Trophoblast cell (in vitro differentiated cells and primary cell): ENCODE measurements at regions not wholly inside any gene's neighbourhood (a gene's known extent, or its start where the extent isn't known, plus 50 kb on each side); places are given as distances from the start of the nearest gene placed in this dataset.

ENCODE experiments used
- DNase-seq, 2 donors: peaks; one replicate each; pipeline ENCODE4 v3.0.0-alpha.2; 2016
- H2AFZ ChIP-seq: 2 replicates; pipeline ENCODE4 v1.6.1; 2013; ENCODE audit warnings: low read length, moderate library complexity, mild to moderate bottlenecking; ENCODE audit not compliant: insufficient read depth, poor library complexity
- H2AK5ac ChIP-seq: 2 replicates; pipeline ENCODE4 v1.6.1; 2013; ENCODE audit warnings: mild to moderate bottlenecking, low read length
- H2BK120ac ChIP-seq: 2 replicates; pipeline ENCODE4 v1.6.1; 2013; ENCODE audit warnings: low read length, mild to moderate bottlenecking, moderate library complexity; ENCODE audit not compliant: insufficient read depth, poor library complexity
- H2BK12ac ChIP-seq: 2 replicates; pipeline ENCODE4 v1.6.1; 2013; ENCODE audit warnings: mild to moderate bottlenecking, low read length, moderate library complexity
- H2BK5ac ChIP-seq: 2 replicates; pipeline ENCODE4 v1.6.1; 2013; ENCODE audit warnings: low read length, low read depth, moderate library complexity, mild to moderate bottlenecking; ENCODE audit not compliant: poor library complexity
- H3K14ac ChIP-seq: 2 replicates; pipeline ENCODE4 v1.6.1; 2013; ENCODE audit warnings: mild to moderate bottlenecking, low read length
- H3K18ac ChIP-seq: 2 replicates; pipeline ENCODE4 v1.6.1; 2013; ENCODE audit warnings: mild to moderate bottlenecking, low read length
- H3K23ac ChIP-seq: 2 replicates; pipeline ENCODE4 v1.6.1; 2013; ENCODE audit warnings: low read length
- H3K27ac ChIP-seq: 2 replicates; pipeline ENCODE4 v1.5.1; 2013; ENCODE audit warnings: low read depth, mild to moderate bottlenecking, inconsistent platforms, low read length, moderate library complexity
- H3K27me3 ChIP-seq: 2 replicates; pipeline ENCODE4 v1.6.1; 2013; ENCODE audit warnings: inconsistent platforms, mild to moderate bottlenecking, low read length, moderate library complexity; ENCODE audit not compliant: insufficient read depth
- H3K36me3 ChIP-seq, 2 experiments: 1 replicate in 1 of 2; 2 replicates in 1 of 2; pipeline ENCODE4 v1.6.1; 2013; ENCODE audit warnings: low read length in 2 of 2, mild to moderate bottlenecking in 2 of 2, moderate library complexity in 1 of 2; ENCODE audit not compliant: insufficient read depth in 2 of 2, control insufficient read depth in 1 of 2
- H3K4ac ChIP-seq: 2 replicates; pipeline ENCODE4 v1.6.1; 2013; ENCODE audit warnings: low read depth, mild to moderate bottlenecking, low read length, moderate library complexity
- H3K4me1 ChIP-seq, 2 experiments: 1 replicate in 1 of 2; 2 replicates in 1 of 2; pipeline ENCODE4 v1.6.1; 2013; ENCODE audit warnings: low read length in 2 of 2, mild to moderate bottlenecking in 2 of 2, moderate library complexity in 1 of 2; ENCODE audit not compliant: insufficient read depth in 2 of 2, control insufficient read depth in 1 of 2
- H3K4me2 ChIP-seq: 2 replicates; pipeline ENCODE4 v1.6.1; 2013; ENCODE audit warnings: inconsistent platforms, mild to moderate bottlenecking, low read length, moderate library complexity
- H3K4me3 ChIP-seq: 2 replicates; pipeline ENCODE4 v1.5.1; 2013; ENCODE audit warnings: mild to moderate bottlenecking, low read depth, low read length, inconsistent platforms
- H3K79me1 ChIP-seq: one replicate; pipeline ENCODE4 v1.6.1; 2013; ENCODE audit warnings: low read length
- H3K79me2 ChIP-seq: 2 replicates; pipeline ENCODE4 v1.6.1; 2013; ENCODE audit warnings: low read length, mild to moderate bottlenecking; ENCODE audit not compliant: control insufficient read depth, insufficient read depth, poor library complexity
- H3K9ac ChIP-seq: 2 replicates; pipeline ENCODE4 v1.6.1; 2013; ENCODE audit warnings: mild to moderate bottlenecking, low read length
- H3K9me3 ChIP-seq: 2 replicates; pipeline ENCODE4 v1.6.1; 2013; ENCODE audit warnings: low read depth, mild to moderate bottlenecking, control low read depth, inconsistent platforms, low read length; ENCODE audit not compliant: insufficient read depth
- H4K12ac ChIP-seq: 2 replicates; pipeline ENCODE4 v1.6.1; 2013; ENCODE audit warnings: low read depth, mild to moderate bottlenecking, low read length, moderate library complexity
- H4K8ac ChIP-seq: 2 replicates; pipeline ENCODE4 v1.6.1; 2013; ENCODE audit warnings: low read depth, mild to moderate bottlenecking, low read length, moderate library complexity
- H4K91ac ChIP-seq: one replicate; pipeline ENCODE4 v1.6.1; 2013; ENCODE audit warnings: low read depth, mild to moderate bottlenecking, low read length, moderate library complexity
- WGBS: extraction: QIAGEN DNeasy Blood & Tissue Kit; methylation state at CpG from one replicate; pipeline ENCODE4 v1.1.7; 2013; ENCODE audit warnings: missing lambda C conversion rate; ENCODE audit not compliant: insufficient read length, insufficient coverage; ENCODE audit errors: extremely low coverage; 5-methylcytosine and 5-hydroxymethylcytosine counted together

- Histone ChIP-seq H3K79me1 (no peaks in the 10 kb centered on the region), H2BK5ac (no peak overlapping the region), H2BK120ac (no peak overlapping the region), H3K4me2 (no peak overlapping the region), H2BK12ac (no peak overlapping the region), H4K12ac (no peak overlapping the region), H3K9me3 (no peaks in the 10 kb centered on the region), H2AFZ (no peak overlapping the region), H3K14ac (no peak overlapping the region), H3K4me3 (no peak overlapping the region), H3K27ac (no peak overlapping the region), H2AK5ac (no peak overlapping the region), H3K27me3 (no peaks in the 10 kb centered on the region), H4K91ac (no peak overlapping the region), H3K23ac (no peak overlapping the region), H3K18ac (no peak overlapping the region), H3K9ac (no peak overlapping the region), H3K4ac (no peak overlapping the region), H4K8ac (no peak overlapping the region), H3K4me1 (no peaks in the 10 kb centered on the region), H3K79me2 (no peaks in the 10 kb centered on the region), H3K36me3 (no peaks in the 10 kb centered on the region)
- DNase-seq = no peak
- no CpG with 5 or more reads among the region's 4 CpGs for WGBS
Observed at GRCh38 chr5:107278774-107279173, 392.0 kb downstream of the EFNA5 start.

- H3K79me1 ChIP-seq = no peaks in the 10 kb centered on the region
- H3K36me3 ChIP-seq = no peaks in the 10 kb centered on the region
- H3K23ac ChIP-seq = no peak overlapping the region
- H4K8ac ChIP-seq = no peak overlapping the region
- DNase-seq = no peak
- no peak overlapping the region for H4K12ac ChIP-seq
- H2BK12ac ChIP-seq = no peak overlapping the region
- no peak overlapping the region for H2AFZ ChIP-seq
- H4K91ac ChIP-seq = no peak overlapping the region
- no peaks in the 10 kb centered on the region for H3K27me3 ChIP-seq
- H3K4me1 ChIP-seq = no peaks in the 10 kb centered on the region
- H3K18ac ChIP-seq = no peak overlapping the region
- no peak overlapping the region for H3K27ac ChIP-seq
- no peaks in the 10 kb centered on the region for H3K79me2 ChIP-seq
- no peak overlapping the region for H3K9ac ChIP-seq
- no peak overlapping the region for H2BK120ac ChIP-seq
- no peak overlapping the region for H2AK5ac ChIP-seq
- H3K9me3 ChIP-seq = no peaks in the 10 kb centered on the region
- no peak overlapping the region for H3K4me3 ChIP-seq
- no peak overlapping the region for H3K4me2 ChIP-seq
- no peak overlapping the region for H3K4ac ChIP-seq
- H2BK5ac ChIP-seq = no peak overlapping the region
- no peak overlapping the region for H3K14ac ChIP-seq
- no CpG with 5 or more reads among the region's 5 CpGs for WGBS
Observed at GRCh38 chr5:107277485-107278125, 393.1 kb downstream of the EFNA5 start.

- H2BK5ac ChIP-seq = no peak overlapping the region
- H3K27ac ChIP-seq = no peak overlapping the region
- no peak overlapping the region for H4K91ac ChIP-seq
- H3K9me3 ChIP-seq = no peaks in the 10 kb centered on the region
- H4K8ac ChIP-seq = no peak overlapping the region
- H2BK120ac ChIP-seq = no peak overlapping the region
- no peak overlapping the region for H4K12ac ChIP-seq
- H3K27me3 ChIP-seq = no peaks in the 10 kb centered on the region
- no peak overlapping the region for H3K4me2 ChIP-seq
- no peak overlapping the region for H2AK5ac ChIP-seq
- no CpG with 5 or more reads among the region's 1 CpG for WGBS
- no peaks in the 10 kb centered on the region for H3K36me3 ChIP-seq
- no peak overlapping the region for H3K14ac ChIP-seq
- no peaks in the 10 kb centered on the region for H3K4me1 ChIP-seq
- no peaks in the 10 kb centered on the region for H3K79me1 ChIP-seq
- no peak overlapping the region for H3K4ac ChIP-seq
- no peak overlapping the region for H2AFZ ChIP-seq
- no peak for DNase-seq
- no peaks in the 10 kb centered on the region for H3K79me2 ChIP-seq
- H3K18ac ChIP-seq = no peak overlapping the region
- no peak overlapping the region for H3K9ac ChIP-seq
- H3K23ac ChIP-seq = no peak overlapping the region
- no peak overlapping the region for H3K4me3 ChIP-seq
- no peak overlapping the region for H2BK12ac ChIP-seq
Observed at GRCh38 chr5:107275333-107275732, 395.4 kb downstream of the EFNA5 start.

GRCh38 chr5:107274571-107274970 is 396.2 kb downstream of the EFNA5 start:
- Histone ChIP-seq H3K4me2 (no peak overlapping the region), H2AFZ (no peak overlapping the region), H2BK120ac (no peak overlapping the region), H3K27ac (no peak overlapping the region), H2BK12ac (no peak overlapping the region), H3K79me1 (no peaks in the 10 kb centered on the region), H4K8ac (no peak overlapping the region), H3K27me3 (no peaks in the 10 kb centered on the region), H3K4me3 (no peak overlapping the region), H4K12ac (no peak overlapping the region), H3K9ac (no peak overlapping the region), H3K23ac (no peak overlapping the region), H2AK5ac (no peak overlapping the region), H3K4me1 (no peaks in the 10 kb centered on the region), H3K79me2 (no peaks in the 10 kb centered on the region), H3K9me3 (no peaks in the 10 kb centered on the region), H3K14ac (no peak overlapping the region), H4K91ac (no peak overlapping the region), H2BK5ac (no peak overlapping the region), H3K18ac (no peak overlapping the region), H3K4ac (no peak overlapping the region), H3K36me3 (no peaks in the 10 kb centered on the region)
- WGBS = no CpG with 5 or more reads among the region's 1 CpG
- no peak for DNase-seq
